H9 (cell line): ENCODE measurements at regions not wholly inside any gene's neighbourhood (a gene's known extent, or its start where the extent isn't known, plus 50 kb on each side); places are given as distances from the start of the nearest gene placed in this dataset.

Experiments used
- DNase-seq: peaks from one replicate; pipeline ENCODE4 v3.0.0-alpha.2; 2017
- H2AFZ ChIP-seq: one replicate; pipeline ENCODE4 v1.6.1; 2013; ENCODE audit warnings: mild to moderate bottlenecking, low read length, control low read depth, moderate library complexity
- H2AK5ac ChIP-seq: 2 replicates; pipeline ENCODE4 v1.6.1; 2013; ENCODE audit warnings: low read length, control low read depth, mixed read lengths; ENCODE audit not compliant: insufficient read length
- H2BK120ac ChIP-seq: one replicate; pipeline ENCODE4 v1.6.1; 2013; ENCODE audit warnings: low read depth, mild to moderate bottlenecking, low read length, control low read depth, inconsistent platforms; ENCODE audit not compliant: poor library complexity, severe bottlenecking
- H2BK12ac ChIP-seq: 2 replicates; pipeline ENCODE4 v1.6.1; 2013; ENCODE audit warnings: low read length, control low read depth, mixed read lengths, low read depth; ENCODE audit not compliant: insufficient read length
- H2BK15ac ChIP-seq: 2 replicates; pipeline ENCODE4 v1.6.1; 2013; ENCODE audit warnings: low read depth, low read length, control low read depth
- H2BK20ac ChIP-seq: one replicate; pipeline ENCODE4 v1.6.1; 2013; ENCODE audit warnings: low read depth, mild to moderate bottlenecking, low read length, control low read depth, inconsistent platforms; ENCODE audit not compliant: poor library complexity, severe bottlenecking
- H2BK5ac ChIP-seq: 2 replicates; pipeline ENCODE4 v1.6.1; 2013; ENCODE audit warnings: low read length, control low read depth, mixed read lengths; ENCODE audit not compliant: insufficient read length
- H3K14ac ChIP-seq: 2 replicates; pipeline ENCODE4 v1.6.1; 2013; ENCODE audit warnings: low read length, control low read depth; ENCODE audit not compliant: insufficient read depth
- H3K18ac ChIP-seq: 2 replicates; pipeline ENCODE4 v1.6.1; 2013; ENCODE audit warnings: low read depth, mild to moderate bottlenecking, mixed read lengths, low read length, control low read depth; ENCODE audit not compliant: insufficient read length
- H3K23ac ChIP-seq: 2 replicates; pipeline ENCODE4 v1.6.1; 2013; ENCODE audit warnings: low read length, control low read depth, mixed read lengths, low read depth; ENCODE audit not compliant: insufficient read length
- H3K23me2 ChIP-seq: 2 replicates; pipeline ENCODE4 v1.6.1; 2013; ENCODE audit warnings: low read depth, mild to moderate bottlenecking, mixed read lengths, low read length, control low read depth; ENCODE audit not compliant: insufficient read length, poor library complexity, severe bottlenecking
- H3K27ac ChIP-seq: 2 replicates; pipeline ENCODE4 v1.5.1; 2013; ENCODE audit warnings: low read length, control low read depth, mixed read lengths, low read depth; ENCODE audit not compliant: insufficient read length
- H3K27me3 ChIP-seq: 2 replicates; pipeline ENCODE4 v1.6.1; 2013; ENCODE audit warnings: low read length, control low read depth, inconsistent platforms; ENCODE audit not compliant: insufficient read depth
- H3K4ac ChIP-seq: 2 replicates; pipeline ENCODE4 v1.6.1; 2013; ENCODE audit warnings: low read depth, mild to moderate bottlenecking, control low read depth, inconsistent platforms, low read length, moderate library complexity
- H3K4me1 ChIP-seq: 2 replicates; pipeline ENCODE4 v1.6.1; 2013; ENCODE audit warnings: low read length, control low read depth, inconsistent platforms; ENCODE audit not compliant: insufficient read depth
- H3K4me2 ChIP-seq: 2 replicates; pipeline ENCODE4 v1.6.1; 2013; ENCODE audit warnings: low read length, control low read depth, mixed read lengths; ENCODE audit not compliant: insufficient read length, insufficient read depth
- H3K56ac ChIP-seq: 2 replicates; pipeline ENCODE4 v1.6.1; 2013; ENCODE audit warnings: low read depth, mild to moderate bottlenecking, mixed read lengths, low read length, control low read depth; ENCODE audit not compliant: insufficient read length
- H3K79me1 ChIP-seq: 2 replicates; pipeline ENCODE4 v1.6.1; 2013; ENCODE audit warnings: low read depth, mild to moderate bottlenecking, moderate library complexity, low read length, control low read depth, inconsistent platforms; ENCODE audit not compliant: insufficient read depth, poor library complexity, severe bottlenecking
- H3K79me2 ChIP-seq: 2 replicates; pipeline ENCODE4 v1.6.1; 2013; ENCODE audit warnings: low read length, control low read depth, inconsistent platforms; ENCODE audit not compliant: insufficient read depth
- H3K9ac ChIP-seq: 2 replicates; pipeline ENCODE4 v1.6.1; 2013; ENCODE audit warnings: low read length, control low read depth, mixed read lengths; ENCODE audit not compliant: insufficient read length; ENCODE audit errors: extremely low read depth
- H3K9me3 ChIP-seq: one replicate; pipeline ENCODE4 v1.6.1; 2013; ENCODE audit warnings: low read depth, low read length, inconsistent platforms; ENCODE audit not compliant: control insufficient read depth
- H3T11ph ChIP-seq: one replicate; pipeline ENCODE4 v1.6.1; 2013; ENCODE audit warnings: mild to moderate bottlenecking, low read length, control low read depth, inconsistent platforms
- H4K20me1 ChIP-seq: one replicate; pipeline ENCODE4 v1.6.1; 2013; ENCODE audit not compliant: control insufficient read depth, insufficient read length, insufficient read depth
- H4K5ac ChIP-seq: 2 replicates; pipeline ENCODE4 v1.6.1; 2013; ENCODE audit warnings: low read depth, mild to moderate bottlenecking, mixed read lengths, low read length, control low read depth; ENCODE audit not compliant: insufficient read length
- H4K8ac ChIP-seq: replicated peaks from 2 replicates; pipeline ENCODE4 v1.6.1; 2013; ENCODE audit warnings: low read length, control low read depth, mixed read lengths, low read depth; ENCODE audit not compliant: insufficient read length
- H4K91ac ChIP-seq: 2 replicates; pipeline ENCODE4 v1.6.1; 2013; ENCODE audit warnings: low read depth, mild to moderate bottlenecking, moderate library complexity, mixed read lengths, low read length, control low read depth; ENCODE audit not compliant: insufficient read length
- H3K27ac Mint-ChIP-seq, 3 experiments: 2 replicates in 2 of 3; 3 replicates in 1 of 3; pipeline ENCODE4 v1.8.0; 2020 to 2021; ENCODE audit warnings: mixed read lengths in 3 of 3, mild to moderate bottlenecking in 1 of 3, moderate library complexity in 1 of 3
- H3K27me3 Mint-ChIP-seq: 2 replicates; pipeline ENCODE4 v1.8.0; 2021; ENCODE audit warnings: low read depth, mild to moderate bottlenecking, moderate library complexity, mixed read lengths
- H3K36me3 Mint-ChIP-seq, 3 experiments: 2 replicates in 2 of 3; 3 replicates in 1 of 3; pipeline ENCODE4 v1.8.0; 2020 to 2021; ENCODE audit warnings: low read depth in 3 of 3, mixed read lengths in 3 of 3; ENCODE audit not compliant: insufficient read depth in 1 of 3
- H3K4me1 Mint-ChIP-seq, 2 experiments: 2 replicates each; pipeline ENCODE4 v1.8.0; 2020; ENCODE audit warnings: mixed read lengths in 2 of 2
- H3K4me3 Mint-ChIP-seq, 2 experiments: 2 replicates in 1 of 2; 3 replicates in 1 of 2; pipeline ENCODE4 v1.8.0; 2020 to 2021; ENCODE audit warnings: mild to moderate bottlenecking in 2 of 2, mixed read lengths in 2 of 2, moderate library complexity in 1 of 2
- H3K9me3 Mint-ChIP-seq, 2 experiments: 2 replicates in 1 of 2; 3 replicates in 1 of 2; pipeline ENCODE4 v1.8.0; 2020; ENCODE audit warnings: mild to moderate bottlenecking in 2 of 2, mixed read lengths in 2 of 2, moderate library complexity in 1 of 2
- WGBS: extraction: QIAGEN DNeasy Blood & Tissue Kit; methylation state at CpG from one replicate; pipeline ENCODE4 v1.1.7; 2013; ENCODE audit warnings: missing lambda C conversion rate, low lambda C conversion rate, mixed read lengths; ENCODE audit not compliant: insufficient read length; ENCODE audit errors: extremely low coverage; 5-methylcytosine and 5-hydroxymethylcytosine counted together
- TF ChIP-seq, protein P1 (sequence below): fragments of 200-600 bp; sonication (generic); conservative IDR thresholded peaks from 3 replicates; pipeline ENCODE4 v1.8.0; 2021; ENCODE audit warnings: antibody characterized with exemption, mild to moderate bottlenecking

- no CpG with 5 or more reads among the region's 4 CpGs for WGBS
- Mint-ChIP-seq H3K4me3 (no peak overlapping the region), H3K27ac (no peak overlapping the region), H3K36me3 (no peaks in the 10 kb centered on the region), H3K9me3 (no peaks in the 10 kb centered on the region; a peak in 1 of 5 replicates), H3K4me1 (no peaks in the 10 kb centered on the region), H3K27me3 (no peaks in the 10 kb centered on the region; the same call in 1 of the 2 replicates)
- H2BK120ac ChIP-seq: no peak overlapping the region
- no peak overlapping the region for H3K27ac ChIP-seq
- H3K4me1 ChIP-seq: no peaks in the 10 kb centered on the region
- H3K4ac ChIP-seq: no peak overlapping the region
- H2BK15ac ChIP-seq: no peak overlapping the region
- H2AFZ ChIP-seq: no peak overlapping the region
- H3K27me3 ChIP-seq: no peaks in the 10 kb centered on the region
- no peak overlapping the region for H3K23ac ChIP-seq
- H3K4me2 ChIP-seq: no peak overlapping the region
- no peak overlapping the region for H3K14ac ChIP-seq
- no peaks in the 10 kb centered on the region for H3K79me2 ChIP-seq
- no peaks in the 10 kb centered on the region for H3K23me2 ChIP-seq
- H3K9ac ChIP-seq: no peak overlapping the region
- H2BK20ac ChIP-seq: no peak overlapping the region
- TF ChIP-seq, protein P1, sequence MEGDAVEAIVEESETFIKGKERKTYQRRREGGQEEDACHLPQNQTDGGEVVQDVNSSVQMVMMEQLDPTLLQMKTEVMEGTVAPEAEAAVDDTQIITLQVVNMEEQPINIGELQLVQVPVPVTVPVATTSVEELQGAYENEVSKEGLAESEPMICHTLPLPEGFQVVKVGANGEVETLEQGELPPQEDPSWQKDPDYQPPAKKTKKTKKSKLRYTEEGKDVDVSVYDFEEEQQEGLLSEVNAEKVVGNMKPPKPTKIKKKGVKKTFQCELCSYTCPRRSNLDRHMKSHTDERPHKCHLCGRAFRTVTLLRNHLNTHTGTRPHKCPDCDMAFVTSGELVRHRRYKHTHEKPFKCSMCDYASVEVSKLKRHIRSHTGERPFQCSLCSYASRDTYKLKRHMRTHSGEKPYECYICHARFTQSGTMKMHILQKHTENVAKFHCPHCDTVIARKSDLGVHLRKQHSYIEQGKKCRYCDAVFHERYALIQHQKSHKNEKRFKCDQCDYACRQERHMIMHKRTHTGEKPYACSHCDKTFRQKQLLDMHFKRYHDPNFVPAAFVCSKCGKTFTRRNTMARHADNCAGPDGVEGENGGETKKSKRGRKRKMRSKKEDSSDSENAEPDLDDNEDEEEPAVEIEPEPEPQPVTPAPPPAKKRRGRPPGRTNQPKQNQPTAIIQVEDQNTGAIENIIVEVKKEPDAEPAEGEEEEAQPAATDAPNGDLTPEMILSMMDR: no peak
- no peaks in the 10 kb centered on the region for H4K20me1 ChIP-seq
- H2BK5ac ChIP-seq: no peak overlapping the region
- H3K18ac ChIP-seq: no peak overlapping the region
- no peak overlapping the region for H2BK12ac ChIP-seq
- no peak overlapping the region for H4K5ac ChIP-seq
- H4K8ac ChIP-seq: no peak overlapping the region
- no peak overlapping the region for H3T11ph ChIP-seq
- no peak for DNase-seq
- H3K9me3 ChIP-seq: no peaks in the 10 kb centered on the region
- H3K79me1 ChIP-seq: no peaks in the 10 kb centered on the region
- H3K56ac ChIP-seq: no peak overlapping the region
- H4K91ac ChIP-seq: no peak overlapping the region
- H2AK5ac ChIP-seq: no peak overlapping the region
These were observed 431.1 kb upstream of the ANO3 start for GRCh38 chr11:25900814-25901213.
